ENCODE measurements at regions not wholly inside any gene's neighbourhood (a gene's known extent, or its start where the extent isn't known, plus 50 kb on each side); places are given as distances from the start of the nearest gene placed in this dataset.

DNA sequence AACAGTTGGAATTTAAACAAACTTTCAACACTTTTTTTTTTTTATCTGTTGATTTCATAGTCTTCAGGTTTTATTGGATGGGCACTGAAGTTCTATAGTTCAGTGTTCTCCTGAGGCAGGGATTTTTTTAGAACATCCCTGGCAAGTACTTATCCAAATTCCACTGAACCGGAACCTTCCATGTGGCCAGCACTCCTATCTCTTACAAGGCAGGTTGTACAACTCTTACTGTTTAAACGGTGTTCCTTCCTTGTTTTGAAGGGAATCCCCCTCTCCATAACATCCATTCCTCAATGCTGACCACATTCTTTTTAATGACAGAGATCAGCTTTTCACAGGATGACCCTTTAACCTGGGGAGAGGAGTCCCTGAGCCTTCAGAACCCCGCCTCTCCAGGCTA, 238.9 kb upstream of the CTBP2 start:
- Histone ChIP-seq H2AFZ (ENCODE audit: low read depth, low read length, poor library complexity, severe bottlenecking) (no peak overlapping the region), H3K9ac (ENCODE audit: low read length) (no peak overlapping the region), H3K4me2 (ENCODE audit: low read length) (no peak overlapping the region), H3K9me3 (ENCODE audit: control insufficient read depth in 1 of 2, insufficient read depth in 1 of 2, low read depth in 1 of 2, low read length in 2 of 2) (no peaks in the 10 kb centered on the region; a peak in 1 of 4 replicates), H3K79me2 (ENCODE audit: insufficient read depth, low read length) (no peaks in the 10 kb centered on the region), H3K4me1 (ENCODE audit: control insufficient read depth in 1 of 2, insufficient read depth in 2 of 2, low read length in 2 of 2) (no peaks in the 10 kb centered on the region), H3K36me3 (ENCODE audit: control insufficient read depth in 1 of 2, insufficient read depth in 2 of 2, low read length in 2 of 2) (no peaks in the 10 kb centered on the region), H3K9me2 (ENCODE audit: insufficient read depth) (no peaks in the 10 kb centered on the region), H3K4me3 (replicated peaks in 1 of 2; ENCODE audit: low read depth in 1 of 2, low read length in 2 of 2) (no peak overlapping the region), H3K27ac (ENCODE audit: low read depth, low read length) (no peak overlapping the region), H3K27me3 (ENCODE audit: insufficient read depth, low read length) (no peaks in the 10 kb centered on the region), H4K20me1 (ENCODE audit: insufficient read depth) (no peaks in the 10 kb centered on the region)
- no peak for ATAC-seq
- ChIA-PET CTCF (no interaction called here), POLR2A (no interaction called here), RAD21 (ENCODE audit: low non-redundant PET in 1 of 2, low total read pairs in 2 of 2, uncharacterized antibody in 2 of 2, unreplicated experiment in 2 of 2) (no interaction called here)
- no peak for TF ChIP-seq ATF3 (IDR thresholded peaks at IDR 0.05)
- TF ChIP-seq SP1 (IDR thresholded peaks at IDR 0.05; ENCODE audit: low read depth): no peak
- TF ChIP-seq ZNF274 (IDR thresholded peaks at IDR 0.05; ENCODE audit: low read depth, low read length): no peak
- no peak for TF ChIP-seq FOSL1 (IDR thresholded peaks at IDR 0.05; ENCODE audit: low read depth)
- TF ChIP-seq, protein P1, sequence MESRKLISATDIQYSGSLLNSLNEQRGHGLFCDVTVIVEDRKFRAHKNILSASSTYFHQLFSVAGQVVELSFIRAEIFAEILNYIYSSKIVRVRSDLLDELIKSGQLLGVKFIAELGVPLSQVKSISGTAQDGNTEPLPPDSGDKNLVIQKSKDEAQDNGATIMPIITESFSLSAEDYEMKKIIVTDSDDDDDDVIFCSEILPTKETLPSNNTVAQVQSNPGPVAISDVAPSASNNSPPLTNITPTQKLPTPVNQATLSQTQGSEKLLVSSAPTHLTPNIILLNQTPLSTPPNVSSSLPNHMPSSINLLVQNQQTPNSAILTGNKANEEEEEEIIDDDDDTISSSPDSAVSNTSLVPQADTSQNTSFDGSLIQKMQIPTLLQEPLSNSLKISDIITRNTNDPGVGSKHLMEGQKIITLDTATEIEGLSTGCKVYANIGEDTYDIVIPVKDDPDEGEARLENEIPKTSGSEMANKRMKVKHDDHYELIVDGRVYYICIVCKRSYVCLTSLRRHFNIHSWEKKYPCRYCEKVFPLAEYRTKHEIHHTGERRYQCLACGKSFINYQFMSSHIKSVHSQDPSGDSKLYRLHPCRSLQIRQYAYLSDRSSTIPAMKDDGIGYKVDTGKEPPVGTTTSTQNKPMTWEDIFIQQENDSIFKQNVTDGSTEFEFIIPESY (IDR thresholded peaks at IDR 0.05; ENCODE audit: extremely low read depth, insufficient replicate concordance, low read length): no peak
- no peak for TF ChIP-seq YY1 (IDR thresholded peaks at IDR 0.05; ENCODE audit: extremely low read depth, insufficient replicate concordance, low read depth, low read length)
- no TSS peak for BruUV-seq (replicated peaks)
- intact Hi-C loops (cut with micrococcal nuclease): no loop called here
- DNase-seq (ENCODE audit: low read depth, low spot score): no peak

DNA sequence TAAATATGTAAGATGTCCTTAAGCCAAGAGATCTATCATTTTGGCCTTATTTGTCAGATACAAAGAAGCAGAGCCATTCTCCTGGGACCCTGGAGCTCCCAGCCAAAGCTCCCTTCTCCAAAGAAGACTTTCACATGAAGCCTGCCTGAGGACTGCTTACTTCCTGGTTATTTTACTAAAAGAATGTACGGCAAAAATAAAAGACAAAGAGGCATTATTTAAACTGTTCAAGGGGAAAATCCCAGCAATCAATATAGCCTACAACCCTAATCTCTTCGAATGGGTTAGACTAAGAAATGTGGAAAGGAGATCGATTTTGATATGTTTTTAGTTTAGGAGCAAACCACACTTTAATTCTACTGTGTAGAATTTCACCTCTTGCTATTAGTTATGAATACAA, 237.9 kb upstream of the CTBP2 start:
- Histone ChIP-seq H3K36me3 (ENCODE audit: control insufficient read depth in 1 of 2, insufficient read depth in 2 of 2, low read length in 2 of 2) (no peaks in the 10 kb centered on the region), H4K20me1 (ENCODE audit: insufficient read depth) (no peaks in the 10 kb centered on the region), H3K4me3 (replicated peaks in 1 of 2; ENCODE audit: low read depth in 1 of 2, low read length in 2 of 2) (no peak overlapping the region), H3K9me2 (ENCODE audit: insufficient read depth) (no peaks in the 10 kb centered on the region), H3K79me2 (ENCODE audit: insufficient read depth, low read length) (no peaks in the 10 kb centered on the region), H3K9me3 (ENCODE audit: control insufficient read depth in 1 of 2, insufficient read depth in 1 of 2, low read depth in 1 of 2, low read length in 2 of 2) (no peaks in the 10 kb centered on the region), H3K27ac (ENCODE audit: low read depth, low read length) (no peak overlapping the region), H3K9ac (ENCODE audit: low read length) (no peak overlapping the region), H2AFZ (ENCODE audit: low read depth, low read length, poor library complexity, severe bottlenecking) (no peak overlapping the region), H3K4me2 (ENCODE audit: low read length) (no peak overlapping the region), H3K4me1 (ENCODE audit: control insufficient read depth in 1 of 2, insufficient read depth in 2 of 2, low read length in 2 of 2) (no peaks in the 10 kb centered on the region), H3K27me3 (ENCODE audit: insufficient read depth, low read length) (no peaks in the 10 kb centered on the region)
- ATAC-seq (no peak), DNase-seq (ENCODE audit: low read depth, low spot score) (no peak)
- TF ChIP-seq SP1 (IDR thresholded peaks at IDR 0.05; ENCODE audit: low read depth): no peak
- no peak for TF ChIP-seq RAD21 (IDR thresholded peaks at IDR 0.05; ENCODE audit: low read depth)
- TF ChIP-seq CBX3 (IDR thresholded peaks at IDR 0.05; ENCODE audit: low read depth): no peak
- TF ChIP-seq ZFX (IDR thresholded peaks at IDR 0.05): no peak
- TF ChIP-seq ELF1 (IDR thresholded peaks at IDR 0.05; ENCODE audit: borderline replicate concordance, low read depth): no peak
- TF ChIP-seq POLR2A (IDR thresholded peaks at IDR 0.05; ENCODE audit: borderline replicate concordance, extremely low read depth, insufficient read depth, insufficient read length): no peak
- TF ChIP-seq MAX (IDR thresholded peaks at IDR 0.05): no peak
- TF ChIP-seq ATF3 (IDR thresholded peaks at IDR 0.05): no peak
- no peak for TF ChIP-seq EZH2 (IDR thresholded peaks at IDR 0.05)
- TF ChIP-seq CTCF (IDR thresholded peaks at IDR 0.05 in 2 of 3, conservative IDR thresholded peaks at IDR 0.05 in 1 of 3; ENCODE audit: borderline replicate concordance in 1 of 3, insufficient read depth in 1 of 3, low read depth in 2 of 3, low read length in 2 of 3): no peak
- TF ChIP-seq EGR1 (IDR thresholded peaks at IDR 0.05; ENCODE audit: low read depth): no peak
- no peak for TF ChIP-seq ZNF274 (IDR thresholded peaks at IDR 0.05; ENCODE audit: low read depth, low read length)
- no peak for TF ChIP-seq CEBPB (IDR thresholded peaks at IDR 0.05; ENCODE audit: low read depth)
- TF ChIP-seq SRF (IDR thresholded peaks at IDR 0.05; ENCODE audit: low read depth): no peak
- TF ChIP-seq EZH2phosphoT487 (IDR thresholded peaks at IDR 0.05; ENCODE audit: borderline replicate concordance): no peak
- no peak for TF ChIP-seq JUND (IDR thresholded peaks at IDR 0.05)
- no TSS peak for BruUV-seq (replicated peaks)
- POLR2A ChIA-PET: no interaction called here
- CTCF ChIA-PET: no interaction called here
- RAD21 ChIA-PET (ENCODE audit: low non-redundant PET in 1 of 2, low total read pairs in 2 of 2, uncharacterized antibody in 2 of 2, unreplicated experiment in 2 of 2): no interaction called here
- intact Hi-C loops (cut with micrococcal nuclease): no loop called here

Data from HCT116 (cell line).